ENCODE measurements at regions not wholly inside any gene's neighbourhood (a gene's known extent, or its start where the extent isn't known, plus 50 kb on each side); places are given as distances from the start of the nearest gene placed in this dataset.

DNA sequence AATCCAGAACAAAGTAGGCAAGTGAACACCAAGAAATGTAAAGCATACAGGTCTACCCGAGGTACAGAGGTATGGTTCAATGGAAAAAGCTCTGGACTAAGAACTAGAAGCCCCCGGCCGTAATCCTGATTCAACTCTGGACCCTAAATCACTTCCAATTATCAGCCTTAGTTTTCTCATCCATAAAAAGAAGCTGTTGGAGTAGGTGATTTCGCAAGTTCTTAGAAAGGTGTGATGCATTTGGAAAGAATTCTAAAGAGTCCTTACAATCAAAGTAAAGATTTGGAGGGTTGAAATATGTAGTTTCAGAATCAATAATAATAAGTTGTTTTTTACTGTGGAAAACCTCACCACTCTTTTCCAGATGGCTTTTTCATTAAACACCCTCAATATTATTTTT is 622.1 kb upstream of the ID2 start:
- H3K27ac ChIP-seq: no peak overlapping the region
- peaks cover 0 to 14% (median 0%) of the 10 kb centered on the region in 12 donors for H3K9me3 ChIP-seq
- intact Hi-C loops (cut with DNase I): no loop called here
- H3K27me3 ChIP-seq: no peaks in the 10 kb centered on the region
- H3K4me1 ChIP-seq: peaks cover 0 to 16% (median 0%) of the 10 kb centered on the region in 12 donors
- no peak for TF ChIP-seq CTCF (IDR thresholded peaks at IDR 0.05)
- no peak for TF ChIP-seq POLR2A (IDR thresholded peaks at IDR 0.05)
- WGBS, 4 donors: 71 to 94% (median 86%) methylated on average over 4 of the region's 4 CpGs
- H3K4me3 ChIP-seq: no peak overlapping the region
- H3K36me3 ChIP-seq: no peaks in the 10 kb centered on the region
- ATAC-seq: no peak
- DNase-seq: no peak

DNA sequence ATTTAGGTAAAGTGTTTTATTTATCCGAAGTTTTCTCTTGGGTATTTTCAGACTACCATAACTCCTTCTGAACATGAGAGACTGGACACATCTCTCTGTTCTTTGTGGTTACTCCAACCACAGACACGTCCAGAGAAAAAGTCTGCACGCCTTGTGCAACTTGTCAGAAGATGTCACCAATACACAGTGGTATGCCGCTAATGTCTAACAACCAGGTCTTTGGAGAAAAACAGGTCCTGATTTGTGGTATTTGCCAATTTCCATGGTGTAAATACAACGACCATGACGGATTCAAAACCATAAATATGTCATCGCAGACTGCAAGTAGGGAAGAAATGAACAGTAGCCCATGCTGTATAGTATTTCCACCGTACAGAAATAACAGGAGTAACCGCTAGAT is 620.6 kb upstream of the ID2 start:
- peaks cover 0 to 13% (median 0%) of the 10 kb centered on the region in 12 donors for H3K9me3 ChIP-seq
- intact Hi-C loops (cut with DNase I): no loop called here

DNA sequence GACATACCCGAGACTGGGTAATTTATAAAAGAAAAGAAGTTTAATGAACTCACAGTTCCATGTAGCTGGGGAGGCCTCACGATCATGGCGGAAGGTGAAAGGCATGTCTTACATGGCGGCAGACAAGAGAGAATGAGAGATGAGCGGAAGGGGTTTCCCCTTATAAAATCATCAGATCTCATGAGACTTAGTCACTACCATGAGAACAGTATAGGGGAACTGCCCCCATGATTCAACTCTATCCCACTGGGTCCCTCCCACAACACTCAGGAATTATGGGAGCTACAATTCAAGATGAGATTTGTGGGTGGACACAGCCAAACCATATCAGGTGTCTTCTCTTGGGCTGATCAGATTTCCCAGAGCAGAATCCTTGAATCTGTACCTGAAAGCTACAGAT is 617.3 kb upstream of the ID2 start:
- DNase-seq: no peak
- no peak for TF ChIP-seq CTCF (IDR thresholded peaks at IDR 0.05)
- no peak for TF ChIP-seq POLR2A (IDR thresholded peaks at IDR 0.05)
- H3K27ac ChIP-seq: no peak overlapping the region
- no peaks in the 10 kb centered on the region for H3K36me3 ChIP-seq
- H3K9me3 ChIP-seq: no peaks in the 10 kb centered on the region
- intact Hi-C loops (cut with DNase I): no loop called here
- no peak overlapping the region for H3K4me3 ChIP-seq
- no peak for ATAC-seq
- no peaks in the 10 kb centered on the region for H3K27me3 ChIP-seq
- H3K4me1 ChIP-seq: no peaks in the 10 kb centered on the region
- 93 to 97% (median 95%) methylated on average over 5 of the region's 5 CpGs for WGBS, 4 donors

More for the DNA sequence above, 620.6 kb upstream of the ID2 start:
- DNase-seq: no peak
- H3K4me3 ChIP-seq: no peak overlapping the region
- H3K4me1 ChIP-seq: peaks cover 0 to 16% (median 0%) of the 10 kb centered on the region in 12 donors
- ATAC-seq: no peak
- TF ChIP-seq POLR2A (IDR thresholded peaks at IDR 0.05): no peak
- TF ChIP-seq CTCF (IDR thresholded peaks at IDR 0.05): no peak
- no peaks in the 10 kb centered on the region for H3K36me3 ChIP-seq
- 84 to 89% (median 86%) methylated on average over 9 of the region's 9 CpGs for WGBS, 4 donors
- no peak overlapping the region for H3K27ac ChIP-seq
- no peaks in the 10 kb centered on the region for H3K27me3 ChIP-seq

- TF ChIP-seq CTCF (IDR thresholded peaks at IDR 0.05): no peak
- TF ChIP-seq POLR2A (IDR thresholded peaks at IDR 0.05): no peak
- Histone ChIP-seq H3K9me3 (no peaks in the 10 kb centered on the region), H3K36me3 (no peaks in the 10 kb centered on the region), H3K4me3 (no peak overlapping the region), H3K27me3 (no peaks in the 10 kb centered on the region), H3K27ac (no peak overlapping the region), H3K4me1 (no peaks in the 10 kb centered on the region)
- ATAC-seq (no peak), DNase-seq (no peak)
- intact Hi-C loops (cut with DNase I): no loop called here
- 95 to 100% (median 99%) methylated on average over 1 of the region's 1 CpG for WGBS, 4 donors
Measured at GRCh38 chr2:8065191-8065590, 616.7 kb upstream of the ID2 start.

All from heart left ventricle (tissue), 16 donors.